Endothelial cell of umbilical vein (primary cell): ENCODE measurements at regions not wholly inside any gene's neighbourhood (a gene's known extent, or its start where the extent isn't known, plus 50 kb on each side); places are given as distances from the start of the nearest gene placed in this dataset.

Experiments used
- BruUV-seq: library from RNA; stranded (reverse); fragments of 400-500 nt; replicated peaks from 2 replicates; lab custom pipeline; 2021; lab: Mats Ljungman, UMichigan
- CTCF ChIA-PET: fragments of 300-600, 350-600 bp; sonication (Branson Sonifier 250); formaldehyde crosslinking; loops from one replicate; lab custom pipeline; 2021; ENCODE audit warnings: antibody characterized with exemption, inconsistent platforms; lab: Charles Lee
- POLR2A ChIA-PET: fragments of 300-600, 350-600 bp; sonication (Branson Sonifier 250); formaldehyde crosslinking; loops from one replicate; lab custom pipeline; 2021; ENCODE audit warnings: antibody characterized with exemption, inconsistent platforms; lab: Charles Lee
- DNase-seq: peaks from one replicate; pipeline ENCODE4 v3.0.0-alpha.2; 2011; ENCODE audit warnings: low read depth, low spot score
- FAIRE-seq: peaks from 2 replicates; lab custom pipeline; 2011; peaks lifted over from hg19 to GRCh38; lab: Jason Lieb, UNC
- H2AFZ ChIP-seq: 2 replicates; pipeline ENCODE4 v1.6.0; 2012; ENCODE audit warnings: low read depth, low read length, control low read depth, inconsistent platforms
- H3K27ac ChIP-seq: 2 replicates; pipeline ENCODE4 v1.5.1; 2011; ENCODE audit warnings: low read depth, mild to moderate bottlenecking, control low read depth, low read length, moderate library complexity; ENCODE audit not compliant: insufficient read depth
- H3K27me3 ChIP-seq, 2 experiments: 2 replicates each; pipeline versions ENCODE4 v1.6.0 to v1.6.1; 2011; ENCODE audit warnings: low read length in 2 of 2, mixed read lengths in 1 of 2; ENCODE audit not compliant: control insufficient read depth in 2 of 2, insufficient read depth in 2 of 2
- H3K36me3 ChIP-seq, 2 experiments: 2 replicates in 1 of 2; 3 replicates in 1 of 2; pipeline ENCODE4 v1.5.1; 2011; ENCODE audit warnings: low read length in 2 of 2, mild to moderate bottlenecking in 1 of 2, moderate library complexity in 1 of 2; ENCODE audit not compliant: control insufficient read depth in 2 of 2, insufficient read depth in 2 of 2; ENCODE audit errors: extremely low read depth in 1 of 2
- H3K4me1 ChIP-seq: 3 replicates; pipeline ENCODE4 v1.5.1; 2011; ENCODE audit warnings: mild to moderate bottlenecking, low read length; ENCODE audit not compliant: control insufficient read depth, insufficient read depth; ENCODE audit errors: extremely low read depth
- H3K4me2 ChIP-seq: 2 replicates; pipeline ENCODE4 v1.6.1; 2011; ENCODE audit warnings: low read length, control low read depth, mixed read lengths; ENCODE audit not compliant: insufficient read depth
- H3K4me3 ChIP-seq, 3 experiments: fragments of 200-600 bp in 1 of 3; sonication (generic), shearing (Covaris generic) in 1 of 3; replicated peaks in 1 of 3; 2 replicates each; pipeline ENCODE4 v1.5.1; 2011 to 2016; ENCODE audit warnings: control low read depth in 3 of 3, low read length in 3 of 3, mild to moderate bottlenecking in 2 of 3, inconsistent platforms in 1 of 3, low read depth in 1 of 3, moderate library complexity in 1 of 3; ENCODE audit not compliant: insufficient read depth in 1 of 3
- H3K79me2 ChIP-seq: 2 replicates; pipeline ENCODE4 v1.6.0; 2012; ENCODE audit warnings: low read length, inconsistent platforms; ENCODE audit not compliant: control insufficient read depth, insufficient read depth
- H3K9ac ChIP-seq: replicated peaks from 2 replicates; pipeline ENCODE3; 2011; ENCODE audit warnings: low read length, control low read depth; ENCODE audit not compliant: insufficient read depth; ENCODE audit errors: extremely low read depth
- H3K9me1 ChIP-seq: replicated peaks from 3 replicates; pipeline ENCODE4 v1.6.0; 2011; ENCODE audit warnings: mild to moderate bottlenecking, low read length; ENCODE audit not compliant: control insufficient read depth, insufficient read depth; ENCODE audit errors: extremely low read depth
- H3K9me3 ChIP-seq: replicated peaks from 2 replicates; pipeline ENCODE4 v1.5.1; 2012; ENCODE audit warnings: low read length, inconsistent platforms; ENCODE audit not compliant: control insufficient read depth, insufficient read depth
- H4K20me1 ChIP-seq: replicated peaks from 2 replicates; pipeline ENCODE3; 2011; ENCODE audit warnings: mild to moderate bottlenecking, low read length; ENCODE audit not compliant: control insufficient read depth, insufficient read depth; ENCODE audit errors: extremely low read depth
- EZH2 ChIP-seq: IDR thresholded peaks from 2 replicates; pipeline ENCODE4 v1.6.1; 2012; ENCODE audit warnings: borderline replicate concordance, low read depth, mild to moderate bottlenecking, moderate library complexity, low read length, inconsistent platforms; ENCODE audit not compliant: severe bottlenecking
- FOS ChIP-seq: IDR thresholded peaks from 2 replicates; pipeline ENCODE4 v1.6.1; 2011; ENCODE audit warnings: mild to moderate bottlenecking, low read length, moderate library complexity, borderline replicate concordance; ENCODE audit not compliant: insufficient read depth
- GATA2 ChIP-seq: IDR thresholded peaks from 2 replicates; pipeline ENCODE4 v1.7.0; 2011; ENCODE audit warnings: low read depth, mild to moderate bottlenecking, moderate library complexity, mixed read lengths, low read length; ENCODE audit not compliant: insufficient read length, insufficient read depth
- JUN ChIP-seq: IDR thresholded peaks from 2 replicates; pipeline ENCODE4 v1.6.1; 2011; ENCODE audit warnings: borderline replicate concordance, low read depth; ENCODE audit not compliant: insufficient read length, insufficient read depth
- MYC ChIP-seq: IDR thresholded peaks from one replicate; pipeline ENCODE4 v1.6.1; 2011; ENCODE audit warnings: mild to moderate bottlenecking, low read depth, low read length
- POLR2A ChIP-seq: IDR thresholded peaks from 2 replicates; pipeline ENCODE4 v1.6.1; 2012; ENCODE audit warnings: low read depth, mild to moderate bottlenecking, control low read depth, low read length
- POLR2AphosphoS5 ChIP-seq: IDR thresholded peaks from 2 replicates; pipeline ENCODE4 v1.6.1; 2012; ENCODE audit warnings: low read depth, mild to moderate bottlenecking, control low read depth, low read length, moderate library complexity; ENCODE audit not compliant: insufficient read depth
- dilution Hi-C: fragments of 300-500 bp; cut with MboI; formaldehyde crosslinking; loops from one replicate; pipeline ENCODE4 v1.15.0; 2019; ENCODE audit warnings: low sequenced_read_pairs; ENCODE audit not compliant: extremely low pct_ligation_motif_present
- intact Hi-C: fragments of 100-400 bp; cut with micrococcal nuclease; formaldehyde crosslinking; loops from one replicate; pipeline ENCODE4 v1.10.0; 2022
- TF ChIP-seq, protein P1 (sequence below): IDR thresholded peaks from 2 replicates; pipeline ENCODE4 v1.6.1; 2011; ENCODE audit not compliant: insufficient read depth, insufficient read length
- TF ChIP-seq, protein P2 (sequence below), 2 donors: IDR thresholded peaks; 1 replicate in 1 of 2; 2 replicates in 1 of 2; pipeline ENCODE4 v1.5.1; 2011; ENCODE audit warnings: low read length in 2 of 2, mild to moderate bottlenecking in 2 of 2, moderate library complexity in 2 of 2, control low read depth in 1 of 2, inconsistent platforms in 1 of 2, low read depth in 1 of 2; ENCODE audit not compliant: insufficient read depth in 1 of 2; ENCODE audit errors: extremely low read depth in 1 of 2

DNA sequence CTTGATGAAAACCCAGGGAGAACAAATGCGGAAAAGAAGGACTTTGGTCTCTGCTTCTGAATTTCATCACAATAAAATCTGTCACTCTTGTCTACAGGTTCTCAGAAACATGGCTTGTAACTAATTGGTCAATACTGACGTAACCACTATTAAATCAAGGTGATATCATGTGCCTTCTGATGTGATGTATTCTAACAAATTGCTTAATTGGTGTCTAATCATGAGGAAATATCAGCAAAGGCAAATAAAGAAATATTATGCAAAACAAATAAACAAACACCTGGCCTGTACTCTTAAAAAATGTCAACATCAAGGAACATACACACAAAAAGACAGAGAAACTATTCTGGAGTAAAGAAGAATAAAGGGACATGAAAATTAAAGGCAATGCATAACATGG, 1165.0 kb downstream of the NXPH1 start:
- Histone ChIP-seq H3K27me3 (no peaks in the 10 kb centered on the region), H3K9me1 (no peaks in the 10 kb centered on the region), H4K20me1 (no peaks in the 10 kb centered on the region), H3K27ac (no peak overlapping the region), H3K79me2 (no peaks in the 10 kb centered on the region), H3K36me3 (no peaks in the 10 kb centered on the region), H3K4me2 (no peak overlapping the region), H3K4me1 (no peaks in the 10 kb centered on the region), H3K9me3 (no peaks in the 10 kb centered on the region), H2AFZ (no peak overlapping the region), H3K4me3 (no peak overlapping the region), H3K9ac (no peak overlapping the region)
- intact Hi-C loops (no loop called here), dilution Hi-C loops (no loop called here)
- POLR2A ChIA-PET = no interaction called here
- CTCF ChIA-PET = no interaction called here
- TF ChIP-seq, protein P1, sequence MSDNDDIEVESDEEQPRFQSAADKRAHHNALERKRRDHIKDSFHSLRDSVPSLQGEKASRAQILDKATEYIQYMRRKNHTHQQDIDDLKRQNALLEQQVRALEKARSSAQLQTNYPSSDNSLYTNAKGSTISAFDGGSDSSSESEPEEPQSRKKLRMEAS = no peak
- TF ChIP-seq, protein P2, sequence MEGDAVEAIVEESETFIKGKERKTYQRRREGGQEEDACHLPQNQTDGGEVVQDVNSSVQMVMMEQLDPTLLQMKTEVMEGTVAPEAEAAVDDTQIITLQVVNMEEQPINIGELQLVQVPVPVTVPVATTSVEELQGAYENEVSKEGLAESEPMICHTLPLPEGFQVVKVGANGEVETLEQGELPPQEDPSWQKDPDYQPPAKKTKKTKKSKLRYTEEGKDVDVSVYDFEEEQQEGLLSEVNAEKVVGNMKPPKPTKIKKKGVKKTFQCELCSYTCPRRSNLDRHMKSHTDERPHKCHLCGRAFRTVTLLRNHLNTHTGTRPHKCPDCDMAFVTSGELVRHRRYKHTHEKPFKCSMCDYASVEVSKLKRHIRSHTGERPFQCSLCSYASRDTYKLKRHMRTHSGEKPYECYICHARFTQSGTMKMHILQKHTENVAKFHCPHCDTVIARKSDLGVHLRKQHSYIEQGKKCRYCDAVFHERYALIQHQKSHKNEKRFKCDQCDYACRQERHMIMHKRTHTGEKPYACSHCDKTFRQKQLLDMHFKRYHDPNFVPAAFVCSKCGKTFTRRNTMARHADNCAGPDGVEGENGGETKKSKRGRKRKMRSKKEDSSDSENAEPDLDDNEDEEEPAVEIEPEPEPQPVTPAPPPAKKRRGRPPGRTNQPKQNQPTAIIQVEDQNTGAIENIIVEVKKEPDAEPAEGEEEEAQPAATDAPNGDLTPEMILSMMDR (IDR thresholded peaks at IDR 0.05; ENCODE audit: extremely low read depth in 1 of 2, insufficient read depth in 1 of 2, low read depth in 1 of 2, low read length in 2 of 2) = no peak
- TF ChIP-seq POLR2AphosphoS5 (no peak), FOS (no peak), GATA2 (no peak), JUN (no peak), EZH2 (no peak), MYC (no peak), POLR2A (no peak)
- no TSS peak for BruUV-seq
- FAIRE-seq (no peak), DNase-seq (no peak)
